A204.1 (cell line): ENCODE measurements at regions not wholly inside any gene's neighbourhood (a gene's known extent, or its start where the extent isn't known, plus 50 kb on each side); places are given as distances from the start of the nearest gene placed in this dataset.

Experiments
- FAIRE-seq: peaks from 2 replicates; lab custom pipeline; 2012; peaks lifted over from hg19 to GRCh38; lab: Jason Lieb, UNC

GRCh38 chr13:89831157-89831556 lies 1516.3 kb upstream of the MIR17HG start:
- FAIRE-seq, result no peak

- no peak for FAIRE-seq
Measured at GRCh38 chr13:89832827-89833226, 1514.7 kb upstream of the MIR17HG start.

DNA sequence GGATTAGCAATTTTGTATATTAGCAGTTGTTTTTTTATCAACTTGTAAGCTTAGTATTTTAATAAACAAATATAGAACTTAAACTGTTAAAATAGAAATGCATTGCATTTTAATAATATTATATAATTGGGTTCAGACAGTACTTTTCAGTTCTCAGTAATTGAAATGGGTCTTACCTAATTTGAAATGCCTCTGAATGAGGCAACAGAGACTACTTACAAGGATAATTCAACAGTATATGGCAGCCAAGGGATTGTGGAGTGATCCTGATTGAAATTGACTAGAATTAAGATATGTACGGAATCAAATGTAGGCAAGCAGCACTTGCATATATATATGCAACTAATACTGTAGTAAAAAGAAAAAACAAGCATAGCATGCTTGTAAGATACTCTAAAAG lies 1503.9 kb upstream of the MIR17HG start:
- FAIRE-seq, result no peak

DNA sequence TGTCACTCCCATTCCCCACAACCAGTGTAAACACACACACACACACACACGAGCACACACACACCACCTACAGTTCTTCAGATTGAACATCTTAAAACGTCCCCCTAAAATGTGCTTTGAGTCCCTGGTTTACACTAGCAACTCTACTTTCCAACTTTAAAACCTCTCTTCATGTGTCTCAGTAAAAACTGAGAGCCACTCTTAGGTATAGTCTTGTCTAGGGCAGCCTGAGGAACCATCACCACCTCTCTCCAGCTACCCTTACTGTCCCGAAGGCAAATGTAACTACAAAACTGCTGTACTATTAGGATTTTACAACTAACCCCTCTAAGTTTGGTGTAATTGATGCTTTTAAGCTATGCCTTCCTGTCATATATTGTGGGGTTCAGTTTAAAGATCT lies 1501.6 kb upstream of the MIR17HG start:
- no peak for FAIRE-seq

DNA sequence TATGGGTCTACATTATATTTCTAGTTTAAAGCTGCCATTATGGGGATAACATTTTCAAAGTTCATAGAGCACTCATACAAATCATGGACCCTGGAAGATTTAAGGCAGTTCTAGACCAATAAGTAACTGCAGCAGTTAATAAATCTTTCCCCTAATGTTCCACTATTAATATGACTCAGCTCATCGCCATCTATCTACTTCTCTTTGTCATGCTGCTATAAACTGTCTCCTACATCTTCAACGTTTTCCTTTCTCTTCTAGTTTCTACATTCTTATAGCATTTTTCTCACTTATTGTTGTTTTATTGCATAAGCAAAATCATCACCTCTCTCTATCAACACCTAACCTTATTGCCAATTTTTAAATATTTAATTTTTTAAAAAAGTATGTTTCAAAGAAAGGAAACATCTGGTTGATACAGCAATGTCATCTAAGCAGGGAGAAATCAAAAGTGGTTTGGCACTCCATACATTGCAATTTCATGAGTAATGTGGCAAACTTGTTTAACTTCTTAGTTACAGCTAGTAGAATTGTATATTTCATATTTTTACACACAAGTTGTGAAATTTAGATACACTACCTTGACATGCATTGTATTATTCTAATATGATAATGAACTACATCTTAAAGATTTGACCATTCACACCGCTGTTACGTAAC lies 1500.4 kb upstream of the MIR17HG start:
- no peak for FAIRE-seq

DNA sequence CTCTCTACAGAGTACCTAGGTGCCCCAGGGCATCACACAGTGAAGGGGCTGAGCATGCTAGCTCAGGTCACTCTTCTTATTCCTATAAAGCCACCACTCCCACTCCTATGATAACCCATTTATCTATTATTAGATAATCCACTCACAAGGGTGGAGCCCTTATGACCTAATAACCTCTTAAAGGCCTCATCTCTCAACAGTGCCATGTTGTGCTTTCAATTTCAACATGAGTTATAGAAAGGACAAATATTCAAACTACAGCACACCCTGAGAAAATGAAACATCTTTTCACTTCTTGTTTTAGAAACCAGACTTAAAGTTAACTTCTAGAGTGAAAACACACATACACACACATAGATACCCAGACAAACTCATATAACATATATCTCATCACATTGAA lies 1494.9 kb upstream of the MIR17HG start:
- no peak for FAIRE-seq

DNA sequence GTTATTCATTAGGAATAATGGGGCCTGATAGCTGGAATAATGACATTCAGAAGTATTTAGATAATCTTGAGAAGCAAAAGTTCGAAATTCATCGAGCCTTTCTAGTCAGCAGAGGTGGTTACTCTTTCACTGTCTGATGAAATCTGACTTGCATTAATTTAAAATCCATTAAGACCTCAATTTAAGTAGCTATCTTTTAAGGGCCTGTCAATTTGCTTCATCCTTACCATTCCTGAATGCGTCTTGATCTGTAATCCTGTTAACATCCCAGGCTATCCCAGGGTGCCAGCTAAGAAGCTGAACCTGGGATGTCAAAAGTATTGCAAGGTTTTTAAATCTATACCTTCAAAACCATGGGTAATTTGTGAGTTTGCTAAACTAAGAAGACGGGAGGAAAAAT lies 1491.0 kb upstream of the MIR17HG start:
- FAIRE-seq, result no peak

- FAIRE-seq, result no peak
Measured at GRCh38 chr13:89857502-89857901, 1490.0 kb upstream of the MIR17HG start.

GRCh38 chr13:89862011-89862690 lies 1485.3 kb upstream of the MIR17HG start:
- no peak for FAIRE-seq

- FAIRE-seq, result no peak
Measured at GRCh38 chr13:89862691-89863036, 1484.8 kb upstream of the MIR17HG start.

- FAIRE-seq, result no peak
Measured at GRCh38 chr13:89865164-89866064, 1482.1 kb upstream of the MIR17HG start.

GRCh38 chr13:89869312-89869711 lies 1478.2 kb upstream of the MIR17HG start:
- FAIRE-seq, result no peak

DNA sequence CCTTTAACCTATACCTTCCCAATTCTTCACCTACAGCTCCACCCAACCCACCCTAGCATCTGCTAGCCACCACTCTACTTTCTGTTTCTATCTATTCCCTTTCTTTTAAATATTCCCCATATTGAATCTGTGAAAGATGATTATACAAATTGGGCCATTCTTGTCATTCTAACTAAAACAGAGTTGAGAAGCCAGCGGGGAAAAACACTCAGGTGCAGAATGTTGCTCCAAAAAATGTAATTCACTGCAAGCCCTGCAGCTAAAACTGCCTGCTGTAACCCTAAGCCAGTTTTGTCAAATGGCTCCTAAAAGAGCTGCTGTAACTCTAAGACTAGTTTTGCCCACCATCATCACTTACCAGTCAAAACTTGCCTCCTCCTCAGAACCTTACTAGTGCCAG lies 1468.6 kb upstream of the MIR17HG start:
- FAIRE-seq, result no peak

DNA sequence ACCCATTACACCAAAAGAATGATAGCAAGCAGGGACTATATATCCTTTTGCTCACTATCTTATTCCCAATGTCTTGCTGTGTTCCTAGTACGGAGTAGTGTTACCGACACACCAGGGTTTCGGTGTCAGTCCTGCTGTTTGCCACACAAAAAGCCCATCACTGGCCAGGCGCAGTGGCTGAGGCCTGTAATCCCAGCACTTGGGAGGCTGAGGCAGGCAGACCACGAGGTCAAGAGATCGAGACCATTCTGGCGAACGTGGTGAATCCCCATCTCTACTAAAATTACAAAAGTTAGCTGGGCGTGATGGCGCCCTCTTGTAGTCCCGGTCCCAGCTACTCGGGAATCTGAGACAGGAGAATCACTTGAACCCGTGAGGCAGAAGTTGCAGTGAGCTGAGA lies 1467.3 kb upstream of the MIR17HG start:
- no peak for FAIRE-seq

DNA sequence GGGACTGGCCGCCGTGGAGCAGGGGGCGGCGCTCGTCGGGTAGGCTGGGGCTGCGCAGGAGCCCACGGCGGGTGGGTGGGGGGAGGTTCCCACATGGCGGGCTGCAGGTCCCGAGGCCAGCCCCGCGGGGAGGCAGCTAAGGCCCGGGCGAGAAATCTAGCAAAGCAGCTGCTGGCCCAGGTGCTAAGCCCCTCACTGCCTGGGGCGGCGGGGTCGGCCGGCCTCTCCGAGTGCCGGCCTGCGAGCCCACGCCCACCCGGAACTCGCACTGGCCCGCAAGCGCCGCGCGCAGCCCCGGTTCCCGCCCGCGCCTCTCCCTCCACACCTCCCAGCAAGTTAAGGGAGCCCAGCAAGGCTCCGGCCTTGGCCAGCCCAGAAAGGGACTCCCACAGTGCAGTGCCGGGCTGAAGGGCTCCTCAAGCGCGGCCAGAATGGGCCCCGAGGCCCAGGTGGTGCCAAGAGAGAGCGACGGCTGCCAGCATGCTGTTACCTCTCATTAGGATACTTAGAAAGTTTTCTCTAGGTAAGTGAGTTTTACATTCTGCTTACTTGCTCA lies 1463.5 kb upstream of the MIR17HG start:
- FAIRE-seq, result no peak

GRCh38 chr13:89890806-89891205 lies 1456.7 kb upstream of the MIR17HG start:
- no peak for FAIRE-seq

DNA sequence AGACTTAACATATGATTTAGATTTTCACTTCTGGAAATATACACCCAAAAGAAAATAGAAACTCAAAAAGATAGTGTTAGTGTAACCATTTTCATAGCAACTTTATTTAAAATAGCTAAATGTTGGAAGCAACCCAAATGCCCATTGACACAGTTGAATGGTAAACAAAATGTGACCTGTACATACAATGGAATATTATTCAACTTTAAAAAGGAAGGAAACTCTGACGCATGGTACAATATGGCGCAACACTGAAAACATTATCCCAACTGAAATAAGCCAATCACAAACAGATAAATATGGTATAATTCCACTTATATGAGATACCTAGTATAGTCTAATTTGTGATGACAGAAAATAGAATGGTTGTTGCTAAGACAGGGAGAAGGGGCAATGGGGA lies 1456.1 kb upstream of the MIR17HG start:
- no peak for FAIRE-seq

- FAIRE-seq, result no peak
Measured at GRCh38 chr13:89897681-89898080, 1449.8 kb upstream of the MIR17HG start.

GRCh38 chr13:89899302-89900103 lies 1448.0 kb upstream of the MIR17HG start:
- no peak for FAIRE-seq

- no peak for FAIRE-seq
Measured at GRCh38 chr13:89900104-89900765, 1447.3 kb upstream of the MIR17HG start.

GRCh38 chr13:89902223-89902622 lies 1445.3 kb upstream of the MIR17HG start:
- FAIRE-seq, result no peak

DNA sequence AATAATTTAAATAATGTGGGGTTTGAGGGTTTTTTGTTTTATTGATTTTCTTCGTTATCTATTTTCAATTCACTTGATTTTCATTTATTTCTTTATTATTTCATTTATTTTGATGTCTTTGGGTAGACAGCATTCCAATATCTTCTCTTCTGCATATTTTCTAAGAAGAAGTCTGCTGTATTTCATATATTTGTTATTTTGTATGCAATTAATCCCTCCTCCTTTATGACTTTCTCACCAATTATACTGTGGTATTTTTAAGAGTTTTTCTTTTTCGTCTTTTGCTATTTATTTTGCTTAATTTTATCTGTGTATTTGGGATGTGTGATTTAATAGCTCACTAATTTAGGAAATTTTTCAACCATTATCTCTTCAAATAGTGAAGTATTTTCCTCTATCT lies 1444.4 kb upstream of the MIR17HG start:
- FAIRE-seq, result peak; percentile 51
